IPS-18c (cell line): ENCODE measurements at regions not wholly inside any gene's neighbourhood (a gene's known extent, or its start where the extent isn't known, plus 50 kb on each side); places are given as distances from the start of the nearest gene placed in this dataset.
"Not testable (repeated sequence)": the region's sequence is repeated elsewhere in the genome, so short reads cannot be mapped to it uniquely, and the experiment has no call there.

Source experiments
- H3K4me3 ChIP-seq: 2 replicates; pipeline ENCODE4 v1.7.0; 2013; ENCODE audit warnings: low read depth, mild to moderate bottlenecking, low read length, moderate library complexity; ENCODE audit not compliant: insufficient read depth
- H3K9me3 ChIP-seq: one replicate; pipeline ENCODE4 v1.6.1; 2013; ENCODE audit warnings: mild to moderate bottlenecking, low read length, moderate library complexity; ENCODE audit not compliant: control insufficient read depth, insufficient read depth

DNA sequence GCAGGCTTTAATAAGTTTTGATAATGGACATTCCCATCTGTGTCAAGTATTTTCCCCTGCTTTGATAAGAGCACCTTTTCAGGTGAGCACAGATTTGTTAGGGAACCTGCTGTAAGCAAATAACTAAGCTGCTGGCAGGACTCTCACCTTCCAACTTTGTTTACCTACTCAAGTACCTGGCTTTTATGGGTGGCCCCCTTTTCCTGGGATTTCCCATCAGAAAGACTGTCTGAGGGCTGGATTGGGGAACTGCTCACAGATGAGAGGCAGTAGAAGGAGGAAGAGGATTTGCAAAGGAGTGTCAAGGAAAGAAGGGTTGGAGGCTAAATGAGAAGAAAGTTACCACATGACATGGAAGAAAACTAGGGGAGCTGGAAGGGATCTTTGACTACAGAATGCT lies 210.1 kb upstream of the RIMS1 start:
- Histone ChIP-seq H3K4me3 (no peak overlapping the region), H3K9me3 (no peaks in the 10 kb centered on the region)

DNA sequence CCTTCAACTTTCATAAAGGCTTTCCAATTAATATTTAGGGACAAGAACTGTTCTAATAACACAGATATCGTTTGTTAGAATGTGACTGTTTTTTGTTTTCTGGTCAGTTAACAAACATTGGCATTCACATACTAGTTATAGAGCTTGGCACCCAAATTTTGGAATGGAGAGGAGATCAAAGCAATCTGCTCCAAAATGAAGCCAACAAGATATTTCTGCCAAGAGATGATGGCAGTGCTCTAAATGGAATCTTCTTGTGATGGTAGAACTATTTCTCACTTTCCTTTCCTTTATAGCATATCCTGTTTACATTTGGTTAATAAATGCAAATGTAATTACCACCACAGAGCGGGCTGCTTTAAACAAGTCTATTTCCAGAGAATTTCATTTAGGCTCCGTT lies 208.3 kb upstream of the RIMS1 start:
- H3K4me3 ChIP-seq: no peak overlapping the region

DNA sequence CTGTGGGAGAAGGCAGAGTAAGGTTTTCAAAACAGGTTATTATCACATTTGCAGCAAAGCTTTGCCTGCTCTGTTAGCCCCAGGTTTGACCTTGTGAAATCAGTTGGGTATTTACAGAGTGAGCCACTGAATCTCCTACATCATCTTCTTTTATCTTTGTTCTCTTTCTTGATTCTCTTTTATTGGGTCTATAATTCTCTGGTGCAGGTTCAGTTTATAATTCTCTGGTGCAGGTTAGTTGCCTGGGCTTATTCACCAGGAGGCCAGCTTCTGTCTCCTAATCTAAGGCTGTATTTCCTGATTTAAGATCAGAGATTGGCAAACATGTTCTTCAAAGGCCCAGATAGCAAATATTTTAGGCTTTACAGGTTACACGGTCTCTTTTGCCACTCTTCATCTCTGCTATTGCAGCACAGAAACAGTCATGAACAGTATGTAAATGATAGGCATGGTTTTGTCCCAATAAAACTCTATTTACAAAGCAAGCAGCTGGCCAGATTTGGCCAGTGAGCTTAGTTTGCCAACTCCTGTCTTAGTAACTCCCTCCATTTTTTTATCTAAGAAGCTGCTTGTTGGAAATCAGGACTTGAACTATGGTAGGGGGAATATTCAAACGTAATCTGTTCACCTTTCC lies 205.0 kb upstream of the RIMS1 start:
- Histone ChIP-seq H3K4me3 (no peak overlapping the region), H3K9me3 (no peaks in the 10 kb centered on the region)

More for the DNA sequence above, 208.3 kb upstream of the RIMS1 start:
- H3K9me3 ChIP-seq: no peaks in the 10 kb centered on the region

DNA sequence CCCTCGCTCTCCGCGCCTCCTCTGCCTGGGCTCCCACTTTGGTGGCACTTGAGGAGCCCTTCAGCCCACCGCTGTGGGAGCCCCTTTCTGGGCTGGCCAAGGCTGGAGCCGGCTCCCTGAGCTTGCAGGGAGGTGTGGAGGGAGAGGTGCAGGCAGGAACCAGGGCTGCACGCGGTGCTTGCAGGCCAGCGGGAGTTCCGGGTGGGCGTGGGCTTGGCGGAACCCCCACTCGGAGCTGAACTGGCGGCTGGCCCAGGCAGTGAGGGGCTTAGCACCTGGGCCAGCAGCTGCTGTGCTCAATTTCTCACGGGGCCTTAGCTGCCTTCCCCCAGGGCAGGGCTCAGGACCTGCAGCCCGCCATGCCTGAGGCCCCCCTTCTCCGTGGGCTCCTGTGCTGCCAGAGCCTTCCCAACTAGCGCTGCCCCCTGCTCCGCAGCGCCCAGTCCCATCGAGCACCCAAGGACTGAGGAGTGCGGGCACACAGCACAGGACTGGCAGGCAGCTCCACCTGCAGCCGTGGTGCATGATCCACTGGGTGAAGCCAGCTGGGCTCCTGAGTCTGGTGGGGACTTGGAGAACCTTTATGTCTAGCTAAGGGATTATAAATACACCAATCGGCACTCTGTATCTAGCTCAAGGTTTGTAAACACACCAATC lies 200.2 kb upstream of the RIMS1 start:
- H3K9me3 ChIP-seq, H3K4me3 ChIP-seq: not testable (repeated sequence)

- no peaks in the 10 kb centered on the region for H3K9me3 ChIP-seq
- no peak overlapping the region for H3K4me3 ChIP-seq
These were observed 187.6 kb upstream of the RIMS1 start for GRCh38 chr6:71698702-71699101.

GRCh38 chr6:71706523-71706922 lies 179.8 kb upstream of the RIMS1 start:
- H3K4me3 ChIP-seq: no peak overlapping the region
- H3K9me3 ChIP-seq: no peaks in the 10 kb centered on the region

DNA sequence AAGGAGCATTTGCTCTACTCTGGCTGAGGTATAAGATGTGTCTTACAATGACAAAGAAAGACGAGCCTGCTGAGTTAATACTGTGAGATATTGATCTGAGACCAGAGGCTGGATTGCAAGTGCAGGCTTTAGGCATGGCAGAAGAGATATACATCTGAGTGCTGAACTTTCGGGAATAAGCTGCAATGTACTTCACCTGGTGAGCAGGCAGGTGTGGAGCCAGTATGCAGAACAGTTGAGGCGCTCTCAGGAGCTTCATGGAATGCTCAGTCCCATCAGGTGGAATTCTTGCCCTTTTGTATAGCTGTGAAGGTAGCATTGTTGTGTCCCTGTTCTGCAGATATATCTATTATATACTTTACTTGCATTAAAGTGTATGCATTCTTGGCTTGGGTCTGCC lies 179.3 kb upstream of the RIMS1 start:
- Histone ChIP-seq H3K4me3 (no peak overlapping the region), H3K9me3 (no peaks in the 10 kb centered on the region)

GRCh38 chr6:71720705-71721104 lies 165.6 kb upstream of the RIMS1 start:
- no peaks in the 10 kb centered on the region for H3K9me3 ChIP-seq
- H3K4me3 ChIP-seq: no peak overlapping the region

GRCh38 chr6:71721642-71722041 lies 164.7 kb upstream of the RIMS1 start:
- Histone ChIP-seq H3K9me3 (peaks cover 4% of the 10 kb centered on the region), H3K4me3 (no peak overlapping the region)

GRCh38 chr6:71722736-71723135 lies 163.6 kb upstream of the RIMS1 start:
- Histone ChIP-seq H3K4me3 (no peak overlapping the region), H3K9me3 (peaks cover 4% of the 10 kb centered on the region)

DNA sequence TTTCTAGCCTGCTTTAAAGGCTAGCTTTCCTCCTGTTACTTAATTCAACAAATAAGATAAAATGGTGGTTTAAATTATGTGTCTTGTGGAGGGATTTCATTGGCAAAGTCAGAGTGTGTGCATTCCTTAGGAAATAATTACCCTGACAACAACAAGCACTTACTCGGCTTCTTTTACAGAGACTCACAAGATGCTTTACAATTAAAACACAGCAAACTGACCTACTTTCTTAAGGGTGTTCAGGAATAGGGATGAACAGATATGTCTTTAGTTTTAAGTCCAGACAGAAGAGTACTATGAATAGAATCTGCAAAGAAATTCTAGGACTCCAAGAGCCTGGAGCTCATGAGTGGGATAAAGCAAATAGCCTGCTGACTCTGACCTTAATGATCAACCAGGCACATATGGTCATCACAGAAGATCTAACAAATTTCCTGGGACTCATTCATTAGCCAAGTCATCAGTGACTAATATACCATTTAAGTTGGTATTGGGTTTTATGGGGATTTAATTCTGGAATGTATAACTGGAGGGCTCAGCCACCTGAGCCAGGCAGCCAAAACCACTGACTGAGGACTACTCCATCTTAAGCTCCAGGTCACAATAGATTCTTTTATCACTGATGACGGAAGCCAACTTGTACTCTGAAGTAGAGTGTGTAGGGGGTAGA lies 161.8 kb upstream of the RIMS1 start:
- no peak overlapping the region for H3K4me3 ChIP-seq
- peaks cover 4% of the 10 kb centered on the region for H3K9me3 ChIP-seq

DNA sequence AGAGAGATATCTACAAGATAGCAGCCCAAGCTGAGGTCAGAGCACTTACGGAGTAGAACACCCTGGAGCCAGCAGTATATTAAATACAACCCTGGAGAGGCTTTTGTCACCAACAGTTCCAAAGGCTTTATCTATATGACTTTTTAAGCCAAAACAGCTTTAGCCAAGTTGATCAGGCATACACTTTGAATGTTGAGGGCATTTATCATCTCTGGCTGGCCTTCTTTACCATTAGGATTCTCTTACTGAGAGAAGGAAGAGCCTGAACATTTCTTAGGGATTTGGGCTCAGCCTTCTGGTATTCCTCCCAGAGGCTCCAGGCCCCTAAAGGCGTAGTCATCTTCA lies 161.3 kb upstream of the RIMS1 start:
- H3K9me3 ChIP-seq: peaks cover 4% of the 10 kb centered on the region

DNA sequence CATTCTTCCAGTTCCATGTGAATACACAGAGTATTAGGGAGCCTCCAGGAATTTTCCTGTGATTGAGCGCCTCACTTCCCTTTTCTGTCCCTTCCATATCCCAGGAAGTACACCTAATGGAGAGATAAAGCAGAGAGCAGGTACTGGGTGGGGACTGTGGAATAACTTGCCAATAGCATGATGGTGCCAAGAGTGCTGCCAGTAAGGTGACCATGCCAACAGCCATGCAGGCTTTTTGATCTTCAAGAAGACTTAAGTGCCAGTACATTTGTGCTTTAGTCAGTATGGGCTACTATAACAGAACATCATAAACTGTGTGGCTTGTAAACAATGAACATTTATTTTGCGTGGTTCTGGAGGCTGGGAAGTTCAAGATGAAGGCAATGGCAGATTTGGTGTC lies 160.2 kb upstream of the RIMS1 start:
- no peak overlapping the region for H3K4me3 ChIP-seq
- peaks cover 4% of the 10 kb centered on the region for H3K9me3 ChIP-seq

More for the DNA sequence above, 161.3 kb upstream of the RIMS1 start:
- H3K4me3 ChIP-seq: no peak overlapping the region

GRCh38 chr6:71727632-71728294 lies 158.6 kb upstream of the RIMS1 start:
- no peak overlapping the region for H3K4me3 ChIP-seq
- peaks cover 4% of the 10 kb centered on the region for H3K9me3 ChIP-seq

DNA sequence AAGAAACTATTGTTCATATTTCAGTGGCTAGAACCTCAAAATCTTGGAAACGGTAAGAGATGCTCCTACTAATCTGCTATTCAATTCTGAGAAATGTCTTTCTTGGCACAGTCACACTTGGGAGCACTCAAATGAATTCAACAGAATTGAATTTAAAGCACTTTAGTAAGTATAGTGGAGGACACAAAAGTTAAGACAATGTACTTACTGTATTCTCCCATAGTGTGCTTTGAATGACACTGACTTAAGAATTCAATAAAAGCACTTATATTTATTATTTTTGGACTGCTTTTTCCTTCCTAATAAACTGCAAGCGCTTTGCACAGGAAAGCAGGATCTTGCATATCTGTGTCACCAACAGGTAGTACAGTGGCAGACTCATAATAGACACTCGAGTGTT lies 156.1 kb upstream of the RIMS1 start:
- no peak overlapping the region for H3K4me3 ChIP-seq
- peaks cover 4% of the 10 kb centered on the region for H3K9me3 ChIP-seq

GRCh38 chr6:71733970-71734899 lies 152.1 kb upstream of the RIMS1 start:
- H3K4me3 ChIP-seq: no peak overlapping the region

DNA sequence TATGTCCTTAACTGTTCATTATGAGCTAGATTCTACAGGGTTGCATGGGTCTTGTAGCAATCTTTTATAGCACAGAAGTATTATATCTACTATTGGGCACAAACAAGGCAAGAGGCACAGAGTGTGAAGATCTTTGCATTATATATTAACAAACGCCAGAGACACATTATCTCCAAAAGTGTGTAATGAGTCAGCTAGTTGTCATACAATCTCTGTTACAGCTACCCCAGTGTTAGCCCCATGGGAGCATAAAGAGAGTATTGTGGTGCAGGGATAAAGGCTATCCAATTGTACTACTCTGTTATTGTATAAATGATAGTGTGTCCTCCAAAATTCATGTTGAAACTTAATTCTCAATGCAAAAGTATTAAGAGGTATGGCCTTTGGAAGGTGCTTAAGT lies 148.4 kb upstream of the RIMS1 start:
- Histone ChIP-seq H3K9me3 (no peaks in the 10 kb centered on the region), H3K4me3 (no peak overlapping the region)

More at GRCh38 chr6:71733970-71734899, 152.1 kb upstream of the RIMS1 start:
- no peaks in the 10 kb centered on the region for H3K9me3 ChIP-seq
